ENCODE measurements at regions not wholly inside any gene's neighbourhood (a gene's known extent, or its start where the extent isn't known, plus 50 kb on each side); places are given as distances from the start of the nearest gene placed in this dataset.

DNA sequence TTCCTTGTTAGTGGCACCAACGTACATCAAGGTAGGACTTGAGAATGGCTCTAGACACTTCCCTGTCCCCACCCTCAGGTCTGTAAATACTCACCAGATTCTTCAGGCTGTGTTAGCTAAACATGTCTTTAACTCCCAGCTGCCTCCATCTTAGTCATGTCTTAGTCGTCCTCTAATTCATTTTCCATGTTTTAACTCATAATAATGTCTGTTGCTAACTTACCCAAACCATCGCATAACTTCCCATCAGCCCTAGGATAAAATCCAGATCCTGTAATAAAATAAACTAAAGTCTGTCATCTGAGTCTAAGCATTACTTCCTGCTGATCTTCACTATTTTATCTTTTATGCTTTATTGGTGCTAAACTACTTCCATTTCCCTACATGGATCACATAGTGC lies 600.0 kb upstream of the CELF2 start:
- no peaks in the 10 kb centered on the region for H3K9me3 ChIP-seq (ENCODE audit: insufficient read depth, low read length)
- no peaks in the 10 kb centered on the region for H3K27me3 ChIP-seq (ENCODE audit: insufficient read depth, insufficient read length)
- no peak overlapping the region for H3K4me3 ChIP-seq (ENCODE audit: insufficient read length, low read depth)
- H3K9ac ChIP-seq (ENCODE audit: insufficient read length, low read depth): no peak overlapping the region
- no peaks in the 10 kb centered on the region for H3K4me1 ChIP-seq (ENCODE audit: insufficient read depth, insufficient read length)
- no peaks in the 10 kb centered on the region for H3K36me3 ChIP-seq (ENCODE audit: insufficient read depth, insufficient read length, low read length)
- TF ChIP-seq YY1 (IDR thresholded peaks at IDR 0.05; ENCODE audit: insufficient read depth, insufficient read length) (no peak), SUZ12 (IDR thresholded peaks at IDR 0.05; ENCODE audit: extremely low read depth, insufficient read depth, insufficient read length) (no peak), ZNF274 (IDR thresholded peaks at IDR 0.05; ENCODE audit: low read depth, low read length) (no peak)
- no peak for DNase-seq (ENCODE audit: low read depth, low spot score)

DNA sequence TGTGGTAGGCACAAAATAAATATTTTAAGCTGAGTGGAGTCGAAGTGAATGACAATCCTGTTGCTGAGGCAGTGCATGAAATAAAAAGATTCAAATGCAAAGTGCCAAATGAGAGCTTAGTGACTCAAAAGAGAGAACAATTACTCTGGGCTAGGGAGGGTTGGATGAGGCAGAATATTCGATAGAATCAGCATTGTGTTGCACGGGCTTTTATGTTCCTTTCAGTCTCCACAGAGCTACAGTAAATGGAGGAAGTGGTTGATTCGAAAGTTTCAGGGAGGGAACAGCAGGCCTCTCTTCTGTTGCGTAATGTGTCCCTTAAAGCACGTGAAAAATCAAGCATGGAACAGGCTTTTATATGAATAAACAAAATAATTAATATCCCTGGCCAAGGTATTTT lies 599.3 kb upstream of the CELF2 start:
- Histone ChIP-seq H3K4me1 (ENCODE audit: insufficient read depth, insufficient read length) (no peaks in the 10 kb centered on the region), H3K4me3 (ENCODE audit: insufficient read length, low read depth) (no peak overlapping the region), H3K9ac (ENCODE audit: insufficient read length, low read depth) (no peak overlapping the region), H3K27me3 (ENCODE audit: insufficient read depth, insufficient read length) (no peaks in the 10 kb centered on the region), H3K9me3 (ENCODE audit: insufficient read depth, low read length) (no peaks in the 10 kb centered on the region), H3K36me3 (ENCODE audit: insufficient read depth, insufficient read length, low read length) (no peaks in the 10 kb centered on the region)
- TF ChIP-seq ZNF274 (IDR thresholded peaks at IDR 0.05; ENCODE audit: low read depth, low read length) (no peak), SUZ12 (IDR thresholded peaks at IDR 0.05; ENCODE audit: extremely low read depth, insufficient read depth, insufficient read length) (no peak), YY1 (IDR thresholded peaks at IDR 0.05; ENCODE audit: insufficient read depth, insufficient read length) (no peak)
- peak; percentile 11 for DNase-seq (ENCODE audit: low read depth, low spot score)

DNA sequence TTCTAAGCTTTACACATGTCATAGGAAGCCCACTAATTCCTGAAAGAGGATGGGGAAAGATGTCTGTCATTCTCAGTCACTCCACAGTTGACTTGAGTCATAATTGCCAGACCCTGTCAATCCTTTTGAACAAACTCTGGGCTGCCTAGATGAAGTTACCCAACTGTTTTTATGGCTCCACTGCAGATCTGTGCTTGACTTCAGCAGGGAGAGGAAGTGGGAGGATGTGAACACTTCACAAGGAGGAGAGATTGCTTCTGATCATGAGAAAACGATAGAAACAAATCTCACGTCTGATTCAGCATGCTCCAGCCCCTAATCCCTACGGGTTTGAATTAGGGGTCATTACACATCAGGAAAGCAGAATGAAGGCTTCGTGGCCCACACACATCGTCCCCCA lies 596.6 kb upstream of the CELF2 start:
- no peaks in the 10 kb centered on the region for H3K36me3 ChIP-seq (ENCODE audit: insufficient read depth, insufficient read length, low read length)
- H3K9me3 ChIP-seq (ENCODE audit: insufficient read depth, low read length): no peaks in the 10 kb centered on the region
- H3K9ac ChIP-seq (ENCODE audit: insufficient read length, low read depth): no peak overlapping the region
- no peaks in the 10 kb centered on the region for H3K27me3 ChIP-seq (ENCODE audit: insufficient read depth, insufficient read length)
- no peak for DNase-seq (ENCODE audit: low read depth, low spot score)
- no peak for TF ChIP-seq YY1 (IDR thresholded peaks at IDR 0.05; ENCODE audit: insufficient read depth, insufficient read length)
- no peak for TF ChIP-seq SUZ12 (IDR thresholded peaks at IDR 0.05; ENCODE audit: extremely low read depth, insufficient read depth, insufficient read length)
- H3K4me1 ChIP-seq (ENCODE audit: insufficient read depth, insufficient read length): no peaks in the 10 kb centered on the region
- H3K4me3 ChIP-seq (ENCODE audit: insufficient read length, low read depth): no peak overlapping the region

DNA sequence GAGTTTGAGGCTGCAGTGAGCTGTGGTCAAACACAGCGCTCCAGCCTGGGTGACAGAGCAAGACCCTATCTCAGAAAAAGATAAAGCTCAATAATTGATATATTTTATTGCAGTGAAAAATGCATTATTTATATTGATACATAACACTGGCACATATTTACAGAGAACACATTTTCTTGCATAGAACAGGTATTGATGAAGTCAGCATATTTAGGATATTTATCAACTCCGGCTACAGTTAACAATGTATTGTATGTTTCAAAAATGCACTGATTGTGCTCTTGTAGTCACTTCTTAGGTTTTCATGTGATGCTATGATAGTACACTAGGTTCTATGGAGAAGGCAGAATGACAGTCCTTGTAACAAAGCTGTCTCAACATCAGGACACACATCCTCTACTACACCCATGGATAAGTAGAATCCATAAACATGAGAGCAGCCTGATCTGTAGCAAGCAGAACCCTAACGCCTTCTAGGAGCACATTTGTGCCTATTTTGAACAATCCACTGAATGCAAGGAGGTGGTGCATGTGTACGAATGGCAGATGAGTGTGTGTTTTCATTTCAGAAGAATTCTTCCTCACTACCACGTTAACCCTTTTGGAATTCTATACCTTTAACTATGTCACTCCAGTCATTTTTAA lies 586.1 kb upstream of the CELF2 start:
- H3K4me3 ChIP-seq (ENCODE audit: insufficient read length, low read depth): no peak overlapping the region
- TF ChIP-seq YY1 (IDR thresholded peaks at IDR 0.05; ENCODE audit: insufficient read depth, insufficient read length) (no peak), SUZ12 (IDR thresholded peaks at IDR 0.05; ENCODE audit: extremely low read depth, insufficient read depth, insufficient read length) (no peak), ZNF274 (IDR thresholded peaks at IDR 0.05; ENCODE audit: low read depth, low read length) (no peak)
- DNase-seq (ENCODE audit: low read depth, low spot score): no peak
- H3K4me1 ChIP-seq (ENCODE audit: insufficient read depth, insufficient read length): no peaks in the 10 kb centered on the region
- no peaks in the 10 kb centered on the region for H3K9me3 ChIP-seq (ENCODE audit: insufficient read depth, low read length)
- H3K27me3 ChIP-seq (ENCODE audit: insufficient read depth, insufficient read length): no peaks in the 10 kb centered on the region
- no peaks in the 10 kb centered on the region for H3K36me3 ChIP-seq (ENCODE audit: insufficient read depth, insufficient read length, low read length)
- H3K9ac ChIP-seq (ENCODE audit: insufficient read length, low read depth): no peak overlapping the region

DNA sequence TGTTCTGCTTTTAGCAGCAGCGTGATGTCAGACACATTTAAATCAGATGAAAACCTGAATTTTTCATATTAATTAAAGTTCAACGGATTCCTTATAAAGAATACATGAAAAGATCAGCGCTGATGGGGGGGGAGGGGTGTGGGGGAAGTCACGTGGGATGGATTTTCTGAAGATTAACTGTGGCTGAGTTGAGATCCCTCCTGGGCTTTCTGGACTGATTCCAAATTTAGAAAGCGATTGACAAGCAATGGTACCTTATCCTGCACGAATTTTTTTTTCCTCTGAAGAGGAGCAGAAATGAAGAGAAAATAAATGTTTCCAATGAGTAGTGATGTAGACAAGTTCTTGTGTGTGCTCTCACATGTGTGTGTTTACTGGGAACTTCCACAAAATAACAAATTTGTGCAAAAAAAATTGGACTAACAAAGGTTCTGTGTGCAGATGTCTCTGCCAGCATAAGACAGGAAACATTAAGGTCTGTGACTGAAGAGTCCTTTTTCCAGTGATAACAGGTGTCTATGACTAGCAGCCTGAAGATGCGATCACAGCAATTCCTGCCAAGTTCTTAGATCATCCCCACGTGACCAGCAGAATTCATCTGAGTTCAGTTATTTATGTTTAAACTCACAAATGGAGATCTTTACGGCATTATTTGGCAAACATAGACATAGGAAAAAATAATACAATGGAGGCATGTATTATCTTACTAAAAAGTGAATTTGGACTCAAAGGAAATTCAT lies 585.2 kb upstream of the CELF2 start:
- H3K4me3 ChIP-seq (ENCODE audit: insufficient read length, low read depth): no peak overlapping the region
- no peak for TF ChIP-seq ZNF274 (IDR thresholded peaks at IDR 0.05; ENCODE audit: low read depth, low read length)
- TF ChIP-seq YY1 (IDR thresholded peaks at IDR 0.05; ENCODE audit: insufficient read depth, insufficient read length): no peak
- TF ChIP-seq SUZ12 (IDR thresholded peaks at IDR 0.05; ENCODE audit: extremely low read depth, insufficient read depth, insufficient read length): no peak
- H3K27me3 ChIP-seq (ENCODE audit: insufficient read depth, insufficient read length): no peaks in the 10 kb centered on the region
- DNase-seq (ENCODE audit: low read depth, low spot score): no peak
- H3K9ac ChIP-seq (ENCODE audit: insufficient read length, low read depth): no peak overlapping the region
- no peaks in the 10 kb centered on the region for H3K9me3 ChIP-seq (ENCODE audit: insufficient read depth, low read length)
- H3K36me3 ChIP-seq (ENCODE audit: insufficient read depth, insufficient read length, low read length): no peaks in the 10 kb centered on the region
- no peaks in the 10 kb centered on the region for H3K4me1 ChIP-seq (ENCODE audit: insufficient read depth, insufficient read length)

DNA sequence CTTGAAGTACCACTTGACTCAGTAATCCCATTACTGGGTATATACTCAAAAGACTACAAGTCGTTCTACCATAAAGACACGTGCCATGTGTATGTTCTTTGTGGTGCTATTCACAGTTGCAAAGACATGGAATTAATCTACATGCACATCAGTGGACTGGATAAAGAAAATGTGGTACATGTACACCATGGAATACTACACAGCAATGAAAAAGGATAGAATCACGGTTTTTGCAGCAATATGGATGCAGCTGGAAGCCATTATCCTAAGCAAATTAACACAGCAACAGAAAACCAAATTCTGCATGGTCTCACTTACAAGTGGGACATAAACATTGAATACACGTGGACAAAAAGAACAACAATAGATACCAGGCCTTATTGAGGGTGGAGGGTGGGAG lies 583.4 kb upstream of the CELF2 start:
- no peak for DNase-seq (ENCODE audit: low read depth, low spot score)
- Histone ChIP-seq H3K27me3 (ENCODE audit: insufficient read depth, insufficient read length) (no peaks in the 10 kb centered on the region), H3K4me3 (ENCODE audit: insufficient read length, low read depth) (no peak overlapping the region), H3K9ac (ENCODE audit: insufficient read length, low read depth) (no peak overlapping the region), H3K36me3 (ENCODE audit: insufficient read depth, insufficient read length, low read length) (no peaks in the 10 kb centered on the region), H3K4me1 (ENCODE audit: insufficient read depth, insufficient read length) (no peaks in the 10 kb centered on the region), H3K9me3 (ENCODE audit: insufficient read depth, low read length) (no peaks in the 10 kb centered on the region)
- no peak for TF ChIP-seq ZNF274 (IDR thresholded peaks at IDR 0.05; ENCODE audit: low read depth, low read length)
- TF ChIP-seq SUZ12 (IDR thresholded peaks at IDR 0.05; ENCODE audit: extremely low read depth, insufficient read depth, insufficient read length): no peak
- TF ChIP-seq YY1 (IDR thresholded peaks at IDR 0.05; ENCODE audit: insufficient read depth, insufficient read length): no peak

DNA sequence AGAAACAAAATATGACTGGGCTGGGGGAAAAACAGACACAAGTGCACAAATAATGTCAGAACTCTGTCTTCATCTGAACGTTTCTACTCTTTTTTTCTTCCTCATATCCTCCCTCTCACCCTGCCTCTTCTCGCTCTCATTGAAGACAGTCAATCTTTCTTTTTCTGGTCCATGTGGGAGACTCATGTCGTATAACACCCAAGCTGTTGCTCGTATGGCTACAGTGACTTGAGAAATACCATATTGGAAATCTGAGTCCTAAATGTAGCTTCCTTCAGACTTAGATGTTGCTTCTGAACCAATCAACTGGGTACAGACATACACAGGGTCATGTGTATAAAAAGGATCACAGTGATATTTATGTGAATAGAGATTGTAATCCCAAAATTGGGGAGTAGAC lies 579.8 kb upstream of the CELF2 start:
- Histone ChIP-seq H3K4me3 (ENCODE audit: insufficient read length, low read depth) (no peak overlapping the region), H3K4me1 (ENCODE audit: insufficient read depth, insufficient read length) (no peaks in the 10 kb centered on the region), H3K36me3 (ENCODE audit: insufficient read depth, insufficient read length, low read length) (no peaks in the 10 kb centered on the region), H3K9ac (ENCODE audit: insufficient read length, low read depth) (no peak overlapping the region), H3K9me3 (ENCODE audit: insufficient read depth, low read length) (no peaks in the 10 kb centered on the region), H3K27me3 (ENCODE audit: insufficient read depth, insufficient read length) (no peaks in the 10 kb centered on the region)
- TF ChIP-seq ZNF274 (IDR thresholded peaks at IDR 0.05; ENCODE audit: low read depth, low read length): no peak
- DNase-seq (ENCODE audit: low read depth, low spot score): no peak
